ENCODE measurements at regions not wholly inside any gene's neighbourhood (a gene's known extent, or its start where the extent isn't known, plus 50 kb on each side); places are given as distances from the start of the nearest gene placed in this dataset.

DNA sequence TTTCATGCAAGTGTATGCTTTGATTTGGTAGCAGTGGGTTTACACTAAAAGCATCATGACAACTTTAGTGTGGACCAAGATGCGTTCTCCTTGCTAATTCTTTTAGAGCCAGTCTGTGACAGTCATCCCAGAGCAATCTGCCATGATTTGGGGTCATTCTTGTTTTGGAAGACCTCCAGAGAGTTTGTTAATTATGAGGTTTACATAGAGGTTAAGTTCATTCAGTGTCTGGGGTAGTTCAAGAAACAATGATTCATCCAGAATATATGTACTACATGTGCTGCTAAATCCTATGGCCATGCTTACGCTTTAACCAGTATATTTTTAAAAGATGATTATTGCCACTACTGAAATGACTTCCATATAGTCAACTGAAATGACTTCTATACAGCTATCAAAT, 328.5 kb upstream of the AGA start:
- TF ChIP-seq, protein P1, sequence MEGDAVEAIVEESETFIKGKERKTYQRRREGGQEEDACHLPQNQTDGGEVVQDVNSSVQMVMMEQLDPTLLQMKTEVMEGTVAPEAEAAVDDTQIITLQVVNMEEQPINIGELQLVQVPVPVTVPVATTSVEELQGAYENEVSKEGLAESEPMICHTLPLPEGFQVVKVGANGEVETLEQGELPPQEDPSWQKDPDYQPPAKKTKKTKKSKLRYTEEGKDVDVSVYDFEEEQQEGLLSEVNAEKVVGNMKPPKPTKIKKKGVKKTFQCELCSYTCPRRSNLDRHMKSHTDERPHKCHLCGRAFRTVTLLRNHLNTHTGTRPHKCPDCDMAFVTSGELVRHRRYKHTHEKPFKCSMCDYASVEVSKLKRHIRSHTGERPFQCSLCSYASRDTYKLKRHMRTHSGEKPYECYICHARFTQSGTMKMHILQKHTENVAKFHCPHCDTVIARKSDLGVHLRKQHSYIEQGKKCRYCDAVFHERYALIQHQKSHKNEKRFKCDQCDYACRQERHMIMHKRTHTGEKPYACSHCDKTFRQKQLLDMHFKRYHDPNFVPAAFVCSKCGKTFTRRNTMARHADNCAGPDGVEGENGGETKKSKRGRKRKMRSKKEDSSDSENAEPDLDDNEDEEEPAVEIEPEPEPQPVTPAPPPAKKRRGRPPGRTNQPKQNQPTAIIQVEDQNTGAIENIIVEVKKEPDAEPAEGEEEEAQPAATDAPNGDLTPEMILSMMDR (IDR thresholded peaks at IDR 0.05; ENCODE audit: insufficient read depth in 1 of 2, low read depth in 1 of 2, low read length in 1 of 2, severe bottlenecking in 1 of 2, unreplicated experiment in 1 of 2): no peak
- H3K9me3 ChIP-seq: no peaks in the 10 kb centered on the region
- H3K27ac Mint-ChIP-seq (ENCODE audit: unreplicated experiment): no peak overlapping the region
- H3K36me3 ChIP-seq (ENCODE audit: control insufficient read depth, insufficient read depth, low read length): no peaks in the 10 kb centered on the region
- ChIA-PET CTCF (no interaction called here), POLR2A (no interaction called here)
- H3K4me1 ChIP-seq: no peaks in the 10 kb centered on the region
- intact Hi-C loops (cut with micrococcal nuclease; ENCODE audit: unreplicated experiment): no loop called here
- H3K4me1 Mint-ChIP-seq (ENCODE audit: low read depth, unreplicated experiment): no peaks in the 10 kb centered on the region
- no peaks in the 10 kb centered on the region for H3K9me3 Mint-ChIP-seq (ENCODE audit: unreplicated experiment)
- no TSS peak for BruUV-seq (replicated peaks)
- H3K27me3 ChIP-seq (replicated peaks; ENCODE audit: control insufficient read depth, insufficient read depth, low read length): no peaks in the 10 kb centered on the region
- H3K27me3 Mint-ChIP-seq (ENCODE audit: insufficient read depth, unreplicated experiment): no peaks in the 10 kb centered on the region
- no peak overlapping the region for H3K4me3 Mint-ChIP-seq (ENCODE audit: unreplicated experiment)
- no peaks in the 10 kb centered on the region for H3K36me3 Mint-ChIP-seq (ENCODE audit: insufficient read depth, unreplicated experiment)
- no peak for DNase-seq
- no peak overlapping the region for H3K4me3 ChIP-seq (ENCODE audit: low read depth, low read length)

DNA sequence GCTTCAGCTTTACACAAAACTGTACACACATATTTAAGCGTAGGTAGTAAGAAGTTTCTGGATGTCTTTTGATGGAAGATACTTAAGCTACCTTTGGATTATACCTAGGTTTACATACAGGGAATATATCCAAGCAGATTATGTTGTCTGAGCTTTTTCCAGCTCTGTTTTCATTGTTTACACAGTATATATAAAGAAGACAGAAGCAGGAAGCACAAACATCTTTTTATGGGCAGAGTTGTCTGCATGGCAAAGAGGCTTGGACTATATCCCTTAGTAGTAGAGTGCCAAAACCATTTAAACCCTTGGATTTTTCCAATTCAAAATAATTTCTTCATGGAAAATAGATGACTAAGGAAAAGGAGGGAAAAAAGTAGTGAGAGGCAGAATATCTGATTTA, 329.4 kb upstream of the AGA start:
- TF ChIP-seq, protein P1 (IDR thresholded peaks at IDR 0.05; ENCODE audit: insufficient read depth in 1 of 2, low read depth in 1 of 2, low read length in 1 of 2, severe bottlenecking in 1 of 2, unreplicated experiment in 1 of 2): no peak
- no peaks in the 10 kb centered on the region for H3K4me1 Mint-ChIP-seq (ENCODE audit: low read depth, unreplicated experiment)
- BruUV-seq (replicated peaks): no TSS peak

DNA sequence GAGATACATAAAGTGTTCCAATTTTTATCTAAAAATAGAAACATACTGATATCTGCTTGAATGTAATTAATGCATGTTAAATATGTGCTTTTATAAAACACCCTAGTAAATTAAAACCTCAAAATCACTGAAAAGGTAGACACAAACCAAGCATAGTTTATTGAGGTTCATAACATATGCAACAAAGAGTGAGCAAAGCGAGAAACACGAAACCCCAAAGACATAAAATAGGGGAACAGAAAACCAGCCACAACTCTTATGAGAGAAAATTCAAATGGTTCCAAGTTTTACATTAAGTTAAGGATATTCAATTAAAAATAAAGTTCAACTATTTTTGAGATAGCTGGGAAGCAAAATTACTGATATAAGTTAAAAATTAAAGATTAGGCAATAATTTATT, 336.4 kb upstream of the AGA start:
- CTCF ChIA-PET: no interaction called here

More for the DNA sequence above, 329.4 kb upstream of the AGA start:
- H3K9me3 Mint-ChIP-seq (ENCODE audit: unreplicated experiment): no peaks in the 10 kb centered on the region
- Histone ChIP-seq H3K9me3 (no peaks in the 10 kb centered on the region), H3K27me3 (replicated peaks; ENCODE audit: control insufficient read depth, insufficient read depth, low read length) (no peaks in the 10 kb centered on the region), H3K4me3 (ENCODE audit: low read depth, low read length) (no peak overlapping the region), H3K4me1 (no peaks in the 10 kb centered on the region), H3K36me3 (ENCODE audit: control insufficient read depth, insufficient read depth, low read length) (no peaks in the 10 kb centered on the region)
- no peak for DNase-seq
- H3K27ac Mint-ChIP-seq (ENCODE audit: unreplicated experiment): no peak overlapping the region
- no peaks in the 10 kb centered on the region for H3K27me3 Mint-ChIP-seq (ENCODE audit: insufficient read depth, unreplicated experiment)
- ChIA-PET CTCF (no interaction called here), POLR2A (no interaction called here)
- intact Hi-C loops (cut with micrococcal nuclease; ENCODE audit: unreplicated experiment): no loop called here
- no peak overlapping the region for H3K4me3 Mint-ChIP-seq (ENCODE audit: unreplicated experiment)
- H3K36me3 Mint-ChIP-seq (ENCODE audit: insufficient read depth, unreplicated experiment): no peaks in the 10 kb centered on the region

More for the DNA sequence above, 336.4 kb upstream of the AGA start:
- H3K27me3 Mint-ChIP-seq (ENCODE audit: insufficient read depth, unreplicated experiment): no peaks in the 10 kb centered on the region
- intact Hi-C loops (cut with micrococcal nuclease; ENCODE audit: unreplicated experiment): no loop called here
- no peaks in the 10 kb centered on the region for H3K36me3 Mint-ChIP-seq (ENCODE audit: insufficient read depth, unreplicated experiment)
- Histone ChIP-seq H3K4me3 (ENCODE audit: low read depth, low read length) (no peak overlapping the region), H3K27me3 (replicated peaks; ENCODE audit: control insufficient read depth, insufficient read depth, low read length) (no peaks in the 10 kb centered on the region), H3K9me3 (no peaks in the 10 kb centered on the region), H3K36me3 (ENCODE audit: control insufficient read depth, insufficient read depth, low read length) (no peaks in the 10 kb centered on the region), H3K4me1 (no peaks in the 10 kb centered on the region)
- no peaks in the 10 kb centered on the region for H3K9me3 Mint-ChIP-seq (ENCODE audit: unreplicated experiment)
- no peak for DNase-seq
- H3K4me3 Mint-ChIP-seq (ENCODE audit: unreplicated experiment): no peak overlapping the region
- no peaks in the 10 kb centered on the region for H3K4me1 Mint-ChIP-seq (ENCODE audit: low read depth, unreplicated experiment)
- POLR2A ChIA-PET: no interaction called here
- TF ChIP-seq, protein P1 (IDR thresholded peaks at IDR 0.05; ENCODE audit: insufficient read depth in 1 of 2, low read depth in 1 of 2, low read length in 1 of 2, severe bottlenecking in 1 of 2, unreplicated experiment in 1 of 2): no peak
- no peak overlapping the region for H3K27ac Mint-ChIP-seq (ENCODE audit: unreplicated experiment)
- no TSS peak for BruUV-seq (replicated peaks)

Data from Caco-2 (cell line).